ENCODE measurements at regions not wholly inside any gene's neighbourhood (a gene's known extent, or its start where the extent isn't known, plus 50 kb on each side); places are given as distances from the start of the nearest gene placed in this dataset.

DNA sequence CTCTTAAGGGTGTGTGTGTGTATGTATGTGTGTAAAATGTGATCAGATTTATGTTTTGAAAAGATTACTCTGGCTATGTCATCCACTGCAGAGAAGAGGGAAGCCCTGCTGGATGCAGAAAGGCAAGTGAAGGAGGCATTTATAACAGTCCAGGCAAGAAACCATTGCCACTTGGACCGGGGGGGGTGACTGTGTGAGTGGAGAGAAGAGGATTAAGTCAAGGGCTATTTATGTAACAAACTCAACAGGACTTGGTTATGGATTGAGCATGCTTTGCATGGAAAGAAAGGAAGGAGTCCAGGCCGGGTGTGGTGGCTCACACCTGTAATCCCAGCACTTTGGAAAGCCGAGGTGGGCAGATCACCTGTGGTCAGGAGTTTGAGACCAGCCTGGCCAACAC, 143.0 kb downstream of the URB2 start:
- no peak for DNase-seq (ENCODE audit: low spot score)
- ChIA-PET CTCF (interaction anchor here (0.7 kb wide), 1 partner anchor 532 kb away, joined by 5 read pairs; no protein-coding TSS in a partner anchor), POLR2A (ENCODE audit: low non-redundant PET) (no interaction called here)
- no peak overlapping the region for H3K27ac ChIP-seq
- TF ChIP-seq CTCF (conservative IDR thresholded peaks at IDR 0.05; ENCODE audit: low read depth): no peak

- no peak overlapping the region for H3K27ac ChIP-seq
- ChIA-PET CTCF (interaction anchor here (0.6 kb wide), 1 partner anchor 30 kb away, joined by 3 read pairs; no protein-coding TSS in a partner anchor), POLR2A (ENCODE audit: low non-redundant PET) (no interaction called here)
- TF ChIP-seq CTCF (conservative IDR thresholded peaks at IDR 0.05; ENCODE audit: low read depth): no peak
- no peak for DNase-seq (ENCODE audit: low spot score)
Observed at GRCh38 chr1:229769809-229770208, 143.8 kb downstream of the URB2 start.

DNA sequence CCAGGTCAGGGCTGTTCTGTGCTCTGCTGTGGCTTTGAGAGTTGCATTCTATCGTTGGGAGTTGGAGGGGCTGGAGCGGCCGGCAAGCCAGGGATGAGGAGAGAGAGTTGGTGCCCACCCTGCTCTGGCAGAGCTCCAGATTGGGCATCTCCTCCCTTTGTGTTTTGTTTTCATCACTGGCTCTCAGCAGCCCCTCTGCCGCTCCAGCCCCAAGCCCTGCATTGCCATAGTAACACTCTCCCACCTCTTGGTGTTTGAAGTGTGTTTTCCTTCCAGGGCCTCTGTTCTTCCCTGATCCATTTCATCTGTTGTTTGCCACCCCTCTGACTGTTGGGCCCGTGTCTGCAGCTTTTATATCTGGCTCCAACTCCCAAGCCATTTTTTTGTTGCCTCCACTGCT, 152.7 kb downstream of the URB2 start:
- CTCF ChIA-PET: no interaction called here
- POLR2A ChIA-PET (ENCODE audit: low non-redundant PET): no interaction called here
- no peak overlapping the region for H3K27ac ChIP-seq
- no peak for TF ChIP-seq CTCF (conservative IDR thresholded peaks at IDR 0.05; ENCODE audit: low read depth)
- DNase-seq (ENCODE audit: low spot score): no peak

GRCh38 chr1:229781453-229781852, 155.4 kb downstream of the URB2 start:
- CTCF ChIA-PET: no interaction called here
- no peak for TF ChIP-seq CTCF (conservative IDR thresholded peaks at IDR 0.05; ENCODE audit: low read depth)
- no peak for DNase-seq (ENCODE audit: low spot score)
- H3K27ac ChIP-seq: no peak overlapping the region
- POLR2A ChIA-PET (ENCODE audit: low non-redundant PET): no interaction called here

DNA sequence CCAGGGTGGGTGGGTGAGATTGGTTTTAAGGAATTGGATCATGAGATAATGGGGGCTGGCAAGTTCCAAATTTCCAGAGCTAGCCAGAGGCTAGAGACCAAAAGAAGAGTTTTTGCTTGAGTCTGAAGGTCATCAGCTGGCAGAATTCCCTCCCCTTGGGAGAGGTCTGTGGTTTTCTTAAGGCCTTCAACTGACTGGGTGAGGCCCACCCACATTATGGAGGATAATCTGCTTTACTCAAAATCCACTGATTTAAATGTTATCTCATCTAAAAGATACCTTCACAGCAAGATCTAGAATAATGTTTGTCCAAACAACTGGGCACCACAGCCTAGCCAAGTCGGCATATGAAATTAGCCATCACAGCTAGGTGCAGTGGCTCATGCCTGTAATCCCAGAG, 156.4 kb downstream of the URB2 start:
- TF ChIP-seq CTCF (conservative IDR thresholded peaks at IDR 0.05; ENCODE audit: low read depth): no peak
- DNase-seq (ENCODE audit: low spot score): no peak
- CTCF ChIA-PET: interaction anchor here (0.6 kb wide), 1 partner anchor 881 kb away, joined by 3 read pairs; no protein-coding TSS in a partner anchor
- H3K27ac ChIP-seq: no peak overlapping the region
- POLR2A ChIA-PET (ENCODE audit: low non-redundant PET): no interaction called here

DNA sequence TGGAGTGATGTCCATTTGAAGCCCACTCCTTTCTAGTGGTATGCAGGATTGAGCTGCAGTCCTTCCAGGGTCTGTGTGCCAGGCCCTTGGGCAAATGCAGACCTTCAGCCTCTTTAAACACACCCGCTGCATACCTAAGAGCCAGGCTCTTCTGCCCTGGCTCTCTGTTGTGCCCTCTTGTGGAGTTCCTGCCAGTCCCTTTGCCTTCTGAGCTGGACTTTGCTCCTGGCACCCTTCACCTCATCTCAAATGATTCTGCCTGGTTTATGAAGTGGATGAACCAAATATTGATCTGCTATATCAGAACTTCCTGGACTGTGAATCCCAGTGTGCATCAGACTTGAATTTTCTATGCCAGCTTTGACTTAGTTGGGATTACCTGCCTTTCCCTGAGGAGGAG, 158.8 kb downstream of the URB2 start:
- H3K27ac ChIP-seq: no peak overlapping the region
- no peak for DNase-seq (ENCODE audit: low spot score)
- no peak for TF ChIP-seq CTCF (conservative IDR thresholded peaks at IDR 0.05; ENCODE audit: low read depth)
- ChIA-PET POLR2A (ENCODE audit: low non-redundant PET) (no interaction called here), CTCF (no interaction called here)
